ENCODE measurements at regions not wholly inside any gene's neighbourhood (a gene's known extent, or its start where the extent isn't known, plus 50 kb on each side); places are given as distances from the start of the nearest gene placed in this dataset.

DNA sequence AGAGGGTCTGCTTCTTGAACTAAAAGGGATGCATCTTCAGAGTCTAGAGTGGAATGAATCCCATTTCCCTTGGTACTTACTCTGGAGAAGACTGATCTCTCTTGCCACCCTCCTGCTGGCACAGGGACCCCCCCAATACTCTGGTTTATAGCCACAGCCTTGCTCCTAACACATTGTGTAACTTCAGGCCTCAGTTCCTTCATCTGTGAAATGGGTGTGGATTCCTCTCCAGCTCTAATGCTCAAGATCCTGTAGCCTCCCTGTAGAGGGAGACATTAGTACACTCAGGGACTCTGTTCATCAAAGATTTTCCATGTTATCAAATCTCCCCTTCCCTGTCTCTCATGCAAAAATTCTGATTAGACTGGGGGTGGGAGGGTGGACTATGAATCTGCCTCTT is 315.7 kb upstream of the MOCS1 start:
- TF ChIP-seq, protein P1, sequence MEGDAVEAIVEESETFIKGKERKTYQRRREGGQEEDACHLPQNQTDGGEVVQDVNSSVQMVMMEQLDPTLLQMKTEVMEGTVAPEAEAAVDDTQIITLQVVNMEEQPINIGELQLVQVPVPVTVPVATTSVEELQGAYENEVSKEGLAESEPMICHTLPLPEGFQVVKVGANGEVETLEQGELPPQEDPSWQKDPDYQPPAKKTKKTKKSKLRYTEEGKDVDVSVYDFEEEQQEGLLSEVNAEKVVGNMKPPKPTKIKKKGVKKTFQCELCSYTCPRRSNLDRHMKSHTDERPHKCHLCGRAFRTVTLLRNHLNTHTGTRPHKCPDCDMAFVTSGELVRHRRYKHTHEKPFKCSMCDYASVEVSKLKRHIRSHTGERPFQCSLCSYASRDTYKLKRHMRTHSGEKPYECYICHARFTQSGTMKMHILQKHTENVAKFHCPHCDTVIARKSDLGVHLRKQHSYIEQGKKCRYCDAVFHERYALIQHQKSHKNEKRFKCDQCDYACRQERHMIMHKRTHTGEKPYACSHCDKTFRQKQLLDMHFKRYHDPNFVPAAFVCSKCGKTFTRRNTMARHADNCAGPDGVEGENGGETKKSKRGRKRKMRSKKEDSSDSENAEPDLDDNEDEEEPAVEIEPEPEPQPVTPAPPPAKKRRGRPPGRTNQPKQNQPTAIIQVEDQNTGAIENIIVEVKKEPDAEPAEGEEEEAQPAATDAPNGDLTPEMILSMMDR (IDR thresholded peaks at IDR 0.05): no peak
- TF ChIP-seq POLR2AphosphoS5 (IDR thresholded peaks at IDR 0.05) (no peak), POLR2A (IDR thresholded peaks at IDR 0.05) (no peak)
